OCI-LY1 (cell line): ENCODE measurements at regions not wholly inside any gene's neighbourhood (a gene's known extent, or its start where the extent isn't known, plus 50 kb on each side); places are given as distances from the start of the nearest gene placed in this dataset.

ENCODE experiments used
- CTCF ChIP-seq: fragments of 200-600 bp; sonication (generic), shearing (Covaris generic); IDR thresholded peaks from 2 replicates; pipeline ENCODE4 v1.5.1; 2017; ENCODE audit warnings: mild to moderate bottlenecking, antibody characterized with exemption, low read length, moderate library complexity, mixed read lengths
- EZH2 ChIP-seq: fragments of 200-600 bp; sonication (generic), shearing (Covaris generic); IDR thresholded peaks from 2 replicates; pipeline ENCODE4 v1.8.0; 2017; ENCODE audit warnings: borderline replicate concordance, mixed run types, mild to moderate bottlenecking, antibody characterized with exemption, low read length, moderate library complexity, mixed read lengths

DNA sequence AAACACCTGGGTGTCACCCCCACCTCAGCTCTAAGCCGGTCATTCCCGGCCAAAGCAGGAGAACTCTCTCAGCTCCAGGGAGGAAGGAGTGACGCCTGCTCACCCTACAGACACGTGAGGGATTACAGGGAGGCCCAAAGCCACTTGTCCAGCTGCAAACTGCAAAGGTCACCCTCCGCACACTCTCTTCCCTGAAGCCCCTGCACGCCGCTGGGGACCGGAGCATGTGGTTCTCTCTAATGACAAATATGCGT lies 108.0 kb upstream of the ID2 start:
- TF ChIP-seq CTCF (no peak), EZH2 (no peak)
